ENCODE measurements at regions not wholly inside any gene's neighbourhood (a gene's known extent, or its start where the extent isn't known, plus 50 kb on each side); places are given as distances from the start of the nearest gene placed in this dataset.

DNA sequence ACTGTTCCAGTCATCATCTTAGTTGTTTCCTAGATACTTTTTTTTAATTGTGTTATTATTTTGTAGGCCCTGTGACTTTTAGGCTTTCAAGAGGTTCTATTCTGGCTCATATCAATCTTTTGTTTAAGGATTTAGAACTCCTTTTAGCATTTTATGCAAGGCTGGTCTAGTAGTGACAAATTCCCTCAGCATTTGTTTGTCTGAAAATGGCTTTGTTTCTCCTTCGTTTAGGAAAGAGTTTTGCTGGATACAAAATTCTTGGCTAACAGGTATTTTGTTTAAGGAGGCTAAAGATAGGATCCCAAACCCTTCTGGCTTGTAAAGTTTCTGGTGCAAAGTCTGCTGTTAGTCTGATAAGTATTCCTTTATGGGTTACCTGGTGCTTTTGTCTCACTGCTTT is 116.6 kb upstream of the SLC66A3 start:
- Histone ChIP-seq H3K4me3 (ENCODE audit: low read depth, low read length) (no peak overlapping the region), H3K4me1 (no peaks in the 10 kb centered on the region), H3K36me3 (no peaks in the 10 kb centered on the region), H3K27me3 (no peaks in the 10 kb centered on the region), H3K9me3 (no peaks in the 10 kb centered on the region; the same call in 1 of the 2 replicates)
- TF ChIP-seq, protein P1, sequence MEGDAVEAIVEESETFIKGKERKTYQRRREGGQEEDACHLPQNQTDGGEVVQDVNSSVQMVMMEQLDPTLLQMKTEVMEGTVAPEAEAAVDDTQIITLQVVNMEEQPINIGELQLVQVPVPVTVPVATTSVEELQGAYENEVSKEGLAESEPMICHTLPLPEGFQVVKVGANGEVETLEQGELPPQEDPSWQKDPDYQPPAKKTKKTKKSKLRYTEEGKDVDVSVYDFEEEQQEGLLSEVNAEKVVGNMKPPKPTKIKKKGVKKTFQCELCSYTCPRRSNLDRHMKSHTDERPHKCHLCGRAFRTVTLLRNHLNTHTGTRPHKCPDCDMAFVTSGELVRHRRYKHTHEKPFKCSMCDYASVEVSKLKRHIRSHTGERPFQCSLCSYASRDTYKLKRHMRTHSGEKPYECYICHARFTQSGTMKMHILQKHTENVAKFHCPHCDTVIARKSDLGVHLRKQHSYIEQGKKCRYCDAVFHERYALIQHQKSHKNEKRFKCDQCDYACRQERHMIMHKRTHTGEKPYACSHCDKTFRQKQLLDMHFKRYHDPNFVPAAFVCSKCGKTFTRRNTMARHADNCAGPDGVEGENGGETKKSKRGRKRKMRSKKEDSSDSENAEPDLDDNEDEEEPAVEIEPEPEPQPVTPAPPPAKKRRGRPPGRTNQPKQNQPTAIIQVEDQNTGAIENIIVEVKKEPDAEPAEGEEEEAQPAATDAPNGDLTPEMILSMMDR (IDR thresholded peaks at IDR 0.05; ENCODE audit: low read depth, low read length): no peak
- DNase-seq: no peak

DNA sequence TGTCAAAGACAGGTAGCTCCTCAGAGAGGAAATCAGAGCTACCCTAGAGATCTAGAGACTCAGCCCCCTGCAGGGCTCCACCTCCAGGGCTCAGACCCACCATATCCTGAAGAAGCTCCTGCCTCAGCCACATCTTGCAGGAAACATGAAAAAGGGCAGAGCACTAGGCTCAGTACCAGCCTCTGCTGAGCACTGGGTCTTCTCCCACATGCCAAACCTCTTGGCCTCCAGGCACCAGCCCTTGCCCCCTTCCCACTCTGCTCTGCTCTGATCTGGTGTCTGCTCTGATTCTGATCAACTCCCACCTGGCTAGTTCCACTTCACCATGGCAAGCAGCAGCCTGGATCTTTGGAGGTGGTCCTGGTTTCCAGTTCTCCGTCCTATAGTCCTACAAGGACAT is 114.3 kb upstream of the SLC66A3 start:
- Histone ChIP-seq H3K4me3 (ENCODE audit: low read depth, low read length) (no peak overlapping the region), H3K9me3 (no peaks in the 10 kb centered on the region; the same call in 1 of the 2 replicates)

DNA sequence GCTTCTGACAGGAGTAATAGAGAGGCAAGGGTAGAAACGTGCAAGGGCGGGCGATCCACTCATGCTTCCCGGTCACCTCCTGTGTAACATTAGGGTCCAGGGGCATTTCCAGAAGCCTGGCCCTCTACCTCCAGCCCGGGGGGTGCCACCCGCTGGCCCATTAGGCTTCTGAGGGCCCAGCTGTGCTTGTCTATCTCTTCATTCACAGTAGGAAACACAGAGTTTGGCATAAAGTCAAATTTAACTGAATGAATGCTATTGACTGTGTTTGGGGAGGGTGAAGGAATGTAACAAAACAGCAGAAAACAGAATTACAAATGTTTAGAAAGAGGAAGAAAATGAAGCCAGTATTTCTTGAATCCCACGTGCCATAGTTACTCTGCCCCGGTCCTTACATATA is 112.4 kb upstream of the SLC66A3 start:
- no peaks in the 10 kb centered on the region for H3K27me3 ChIP-seq
- H3K4me3 ChIP-seq (ENCODE audit: low read depth, low read length): no peak overlapping the region
- TF ChIP-seq, protein P1 (IDR thresholded peaks at IDR 0.05; ENCODE audit: low read depth, low read length): no peak
- DNase-seq: no peak
- H3K36me3 ChIP-seq: no peaks in the 10 kb centered on the region
- no peaks in the 10 kb centered on the region for H3K4me1 ChIP-seq
- H3K9me3 ChIP-seq: no peaks in the 10 kb centered on the region; the same call in 1 of the 2 replicates

More for the DNA sequence above, 114.3 kb upstream of the SLC66A3 start:
- TF ChIP-seq, protein P1 (IDR thresholded peaks at IDR 0.05; ENCODE audit: low read depth, low read length): no peak
- DNase-seq: no peak
- Histone ChIP-seq H3K36me3 (no peaks in the 10 kb centered on the region), H3K4me1 (no peaks in the 10 kb centered on the region), H3K27me3 (no peaks in the 10 kb centered on the region)

DNA sequence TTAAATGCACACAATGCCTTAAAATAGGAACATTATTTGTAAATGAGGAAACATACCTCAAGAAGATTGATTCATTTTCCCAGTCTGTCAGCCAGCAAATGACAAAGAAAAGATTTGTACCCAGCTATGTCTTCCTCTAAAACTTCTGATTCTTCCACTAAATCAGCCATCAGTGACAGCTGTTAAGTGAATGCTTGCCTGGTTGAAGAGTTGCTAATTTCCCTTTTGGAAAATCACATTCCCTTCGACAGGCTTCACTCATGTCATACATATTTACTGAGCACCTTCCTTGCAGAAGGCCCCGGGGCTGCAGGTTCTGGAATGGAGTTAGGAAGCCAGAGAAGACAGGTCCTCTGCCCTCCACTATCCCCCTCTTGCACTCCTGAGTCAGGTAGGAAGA is 112.0 kb upstream of the SLC66A3 start:
- TF ChIP-seq, protein P1 (IDR thresholded peaks at IDR 0.05; ENCODE audit: low read depth, low read length): no peak
- no peaks in the 10 kb centered on the region for H3K4me1 ChIP-seq
- H3K9me3 ChIP-seq: no peaks in the 10 kb centered on the region; the same call in 1 of the 2 replicates
- no peaks in the 10 kb centered on the region for H3K36me3 ChIP-seq
- DNase-seq: no peak
- H3K27me3 ChIP-seq: no peaks in the 10 kb centered on the region
- H3K4me3 ChIP-seq (ENCODE audit: low read depth, low read length): no peak overlapping the region

DNA sequence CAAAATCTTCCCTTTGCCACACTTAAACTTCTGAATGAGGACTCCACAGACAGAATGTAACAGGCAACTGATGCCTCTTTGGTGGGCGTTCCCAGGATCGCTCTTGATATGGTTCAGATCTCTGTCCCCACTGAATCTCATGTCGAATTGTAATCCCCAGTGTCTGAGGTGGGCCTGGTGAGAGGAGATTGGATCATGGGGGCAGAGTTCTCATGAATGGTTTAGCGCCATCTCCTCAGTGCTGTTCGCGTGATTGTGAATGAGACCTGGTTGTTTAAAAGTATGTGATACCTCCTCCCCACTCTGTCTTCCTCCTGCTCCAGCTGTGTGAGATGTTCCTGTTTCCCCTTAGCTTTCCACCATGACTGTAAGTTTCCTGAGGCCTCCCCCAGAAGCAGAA is 111.1 kb upstream of the SLC66A3 start:
- H3K36me3 ChIP-seq: no peaks in the 10 kb centered on the region
- no peaks in the 10 kb centered on the region for H3K4me1 ChIP-seq
- TF ChIP-seq, protein P1 (IDR thresholded peaks at IDR 0.05; ENCODE audit: low read depth, low read length): no peak
- H3K27me3 ChIP-seq: no peaks in the 10 kb centered on the region
- H3K4me3 ChIP-seq (ENCODE audit: low read depth, low read length): no peak overlapping the region
- DNase-seq: no peak
- no peaks in the 10 kb centered on the region for H3K9me3 ChIP-seq

DNA sequence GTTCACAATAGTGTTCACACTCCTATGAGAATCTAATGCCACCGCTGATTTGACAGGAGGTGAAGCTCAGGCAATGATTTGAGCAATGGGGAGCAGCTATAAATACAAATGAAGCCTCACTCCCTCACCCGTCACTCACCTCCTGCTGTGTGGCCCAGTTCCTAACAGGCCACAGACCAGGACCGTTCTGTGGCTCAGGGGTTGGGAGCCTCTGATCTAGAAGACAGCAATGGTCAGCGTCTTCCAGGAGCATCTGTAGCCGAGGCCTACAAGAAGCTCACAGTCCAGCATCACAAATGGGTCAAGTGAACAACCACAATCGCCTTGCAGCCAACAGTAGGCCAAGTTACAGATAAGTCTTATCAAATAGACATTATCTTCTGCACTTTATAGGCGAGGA is 110.0 kb upstream of the SLC66A3 start:
- TF ChIP-seq, protein P1 (IDR thresholded peaks at IDR 0.05; ENCODE audit: low read depth, low read length): no peak
- H3K4me3 ChIP-seq (ENCODE audit: low read depth, low read length): no peak overlapping the region
- no peaks in the 10 kb centered on the region for H3K36me3 ChIP-seq
- no peaks in the 10 kb centered on the region for H3K9me3 ChIP-seq
- H3K4me1 ChIP-seq: no peaks in the 10 kb centered on the region
- H3K27me3 ChIP-seq: no peaks in the 10 kb centered on the region
- no peak for DNase-seq
